ENCODE measurements at regions not wholly inside any gene's neighbourhood (a gene's known extent, or its start where the extent isn't known, plus 50 kb on each side); places are given as distances from the start of the nearest gene placed in this dataset.

- H3K4me3 ChIP-seq (ENCODE audit: low read length): no peak overlapping the region
- no peak for DNase-seq (ENCODE audit: low read depth, low spot score)
Measured at GRCh38 chr9:129252937-129253802, 75.1 kb upstream of the IER5L start.

GRCh38 chr9:129250786-129251185, 72.7 kb upstream of the IER5L start:
- no peak for DNase-seq (ENCODE audit: low read depth, low spot score)
- no peak overlapping the region for H3K4me3 ChIP-seq (ENCODE audit: low read length)

- no peak overlapping the region for H3K4me3 ChIP-seq (ENCODE audit: low read length)
- DNase-seq (ENCODE audit: low read depth, low spot score): no peak
Measured at GRCh38 chr9:129247285-129248153, 69.5 kb upstream of the IER5L start.

- no peak for DNase-seq (ENCODE audit: low read depth, low spot score)
- H3K4me3 ChIP-seq (ENCODE audit: low read length): no peak overlapping the region
Measured at GRCh38 chr9:129245276-129245675, 67.2 kb upstream of the IER5L start.

- H3K4me3 ChIP-seq (ENCODE audit: low read length): no peak overlapping the region
- DNase-seq (ENCODE audit: low read depth, low spot score): no peak
Measured at GRCh38 chr9:129242971-129243561, 65.0 kb upstream of the IER5L start.

DNA sequence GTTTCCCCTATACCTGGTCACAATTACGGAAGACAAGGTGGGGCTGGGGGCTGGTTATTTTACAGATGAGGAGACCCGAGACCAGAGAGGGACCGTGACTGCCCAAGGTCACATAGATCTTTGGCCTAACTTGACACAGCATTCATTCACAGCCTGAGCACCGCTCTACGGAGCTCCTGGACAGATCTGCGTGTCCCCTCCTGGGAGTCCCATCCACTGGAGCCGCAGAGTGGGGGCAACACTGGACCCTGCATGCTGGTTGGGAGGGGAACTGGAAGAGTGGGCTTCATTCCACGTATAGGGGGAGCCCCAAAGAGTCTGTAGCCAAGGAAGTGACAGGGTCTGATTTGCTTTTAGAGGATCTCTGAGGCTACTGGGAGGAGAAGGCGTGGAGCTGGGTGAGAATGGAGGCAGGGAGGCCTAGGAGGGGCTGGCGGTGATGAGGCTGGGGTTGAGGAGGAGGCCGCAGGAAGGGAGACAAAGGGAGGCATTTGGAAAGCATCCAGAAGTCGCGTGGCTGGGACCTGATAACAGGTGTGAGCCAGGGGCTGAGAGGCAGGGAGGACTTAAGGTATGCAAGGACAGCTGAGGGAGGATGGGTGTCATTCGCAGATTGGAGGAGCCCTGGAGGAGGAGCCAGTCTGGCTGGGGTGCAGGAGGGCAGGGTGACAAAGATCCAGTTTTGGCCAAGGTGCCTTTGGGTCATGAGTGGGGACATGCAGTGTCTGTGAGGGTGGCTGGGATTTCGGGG, 64.3 kb upstream of the IER5L start:
- H3K4me3 ChIP-seq (ENCODE audit: low read length): no peak overlapping the region
- DNase-seq (ENCODE audit: low read depth, low spot score): no peak

DNA sequence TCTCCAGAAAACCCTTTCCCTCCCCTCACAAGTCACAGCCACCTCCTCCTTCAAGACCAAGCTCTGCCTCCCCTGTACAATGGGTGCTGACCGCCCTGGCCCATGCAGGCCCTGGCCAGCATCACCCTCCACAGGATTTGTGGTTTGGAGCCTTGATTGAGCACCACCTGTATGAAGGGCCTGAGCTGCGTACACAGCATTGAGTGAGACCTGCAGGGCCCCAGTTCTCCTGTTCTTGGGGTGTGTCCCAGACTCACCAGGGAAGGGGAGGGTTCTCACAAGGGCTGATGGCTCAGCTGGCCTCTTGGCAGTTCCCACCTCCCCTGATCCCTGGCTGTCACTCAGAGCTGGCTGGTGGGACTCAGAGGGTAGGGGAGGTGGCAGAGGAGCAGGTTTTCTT, 63.7 kb upstream of the IER5L start:
- DNase-seq (ENCODE audit: low read depth, low spot score): no peak
- H3K4me3 ChIP-seq (ENCODE audit: low read length): no peak overlapping the region

GRCh38 chr9:129240581-129241211, 62.6 kb upstream of the IER5L start:
- no peak for DNase-seq (ENCODE audit: low read depth, low spot score)
- no peak overlapping the region for H3K4me3 ChIP-seq (ENCODE audit: low read length)

DNA sequence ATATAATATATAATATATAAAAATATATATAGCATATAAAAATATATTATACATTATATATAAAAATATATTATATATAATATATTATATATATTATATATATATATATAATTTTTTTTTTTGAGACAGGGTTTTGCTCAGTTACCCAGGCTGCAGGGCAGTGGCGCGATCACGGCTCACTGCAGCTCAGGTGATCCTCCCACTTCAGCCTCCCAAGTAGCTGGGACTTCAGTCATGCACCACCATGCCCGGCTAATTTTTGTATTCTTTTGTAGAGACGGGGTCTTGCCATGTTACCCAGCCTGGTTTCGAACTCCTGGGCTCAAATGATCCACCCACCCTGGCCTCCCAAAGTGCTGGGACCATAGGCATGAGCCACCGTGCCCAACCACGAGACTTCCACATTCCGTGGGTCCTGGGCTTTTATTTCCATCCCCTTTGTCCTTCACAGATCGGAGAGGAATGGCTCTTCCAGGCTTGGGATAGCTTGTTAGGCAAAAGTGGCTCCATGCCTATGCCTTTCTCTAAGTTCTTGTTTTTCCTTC, 62.0 kb upstream of the IER5L start:
- H3K4me3 ChIP-seq (ENCODE audit: low read length): no peak overlapping the region
- no peak for DNase-seq (ENCODE audit: low read depth, low spot score)

- H3K4me3 ChIP-seq (ENCODE audit: low read length): no peak overlapping the region
Measured at GRCh38 chr9:129237803-129238202, 59.7 kb upstream of the IER5L start.

DNA sequence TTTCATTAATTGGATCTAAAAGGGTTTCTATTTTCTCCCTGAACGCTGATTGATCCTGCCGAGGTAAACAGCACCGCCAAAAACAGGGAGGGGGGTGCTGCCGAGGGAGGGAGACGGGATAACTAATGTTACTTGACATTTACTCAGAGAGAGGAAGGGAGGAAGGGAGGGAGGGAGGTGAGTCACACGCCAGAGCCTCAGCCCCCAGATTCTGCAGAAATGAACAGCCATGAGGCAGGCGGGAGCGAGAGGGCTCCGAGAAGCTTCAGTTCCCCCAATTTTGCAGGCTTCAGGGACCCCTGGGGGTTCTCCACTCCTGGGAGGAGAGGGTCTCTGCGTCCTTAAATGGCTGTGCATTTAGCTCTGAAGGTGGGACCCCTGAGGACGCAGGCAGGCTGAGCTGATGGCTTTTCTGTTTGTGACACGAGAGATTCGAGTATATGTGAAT, 59.1 kb upstream of the IER5L start:
- no peak overlapping the region for H3K4me3 ChIP-seq (ENCODE audit: low read length)
- no peak for DNase-seq (ENCODE audit: low read depth, low spot score)

More at GRCh38 chr9:129237803-129238202, 59.7 kb upstream of the IER5L start:
- no peak for DNase-seq (ENCODE audit: low read depth, low spot score)

- no peak for DNase-seq (ENCODE audit: low read depth, low spot score)
- no peak overlapping the region for H3K4me3 ChIP-seq (ENCODE audit: low read length)
Measured at GRCh38 chr9:129236441-129237145, 58.5 kb upstream of the IER5L start.

DNA sequence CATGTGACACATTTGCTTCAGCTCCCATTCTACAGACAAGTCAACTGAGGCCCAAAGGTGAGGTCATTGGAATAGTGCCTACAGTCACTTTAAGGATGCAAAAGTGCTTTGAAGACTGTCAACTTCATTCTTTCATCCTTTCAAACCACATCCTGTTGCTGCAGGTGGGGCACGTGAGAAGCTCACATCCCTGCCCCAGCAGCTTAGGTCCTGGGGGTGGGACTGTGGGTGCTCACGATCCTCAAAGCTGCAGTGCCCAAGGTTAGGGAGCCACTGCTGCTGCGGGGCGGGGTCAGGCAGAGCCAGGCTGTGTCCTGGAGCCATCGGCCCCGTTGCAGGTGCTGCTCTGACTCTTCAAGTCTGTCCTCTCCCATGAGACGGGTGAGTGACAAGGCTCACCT, 57.9 kb upstream of the IER5L start:
- no peak overlapping the region for H3K4me3 ChIP-seq (ENCODE audit: low read length)
- peak; percentile 94 for DNase-seq (ENCODE audit: low read depth, low spot score)

- DNase-seq (ENCODE audit: low read depth, low spot score): no peak
- H3K4me3 ChIP-seq (ENCODE audit: low read length): no peak overlapping the region
Measured at GRCh38 chr9:129235041-129235930, 57.2 kb upstream of the IER5L start.

DNA sequence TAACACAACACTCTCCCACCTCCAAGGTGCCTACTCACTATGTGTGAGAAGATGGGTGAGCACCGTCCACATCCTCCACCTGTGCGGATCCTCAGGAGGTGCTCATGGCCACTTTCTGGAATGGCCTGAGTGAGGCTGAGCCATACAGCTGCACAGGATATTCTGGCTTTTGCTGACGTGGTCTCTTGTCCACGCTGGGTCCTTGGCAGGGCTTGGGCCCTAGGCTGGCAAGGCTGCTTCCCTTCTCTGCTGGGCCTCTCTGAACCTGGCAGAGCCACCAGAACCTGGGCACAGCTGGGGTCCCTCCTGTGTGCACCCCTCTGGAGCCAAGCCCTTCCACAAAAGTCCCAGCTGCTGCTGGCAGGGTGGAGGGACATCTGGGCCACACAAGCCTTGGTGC, 56.4 kb upstream of the IER5L start:
- DNase-seq (ENCODE audit: low read depth, low spot score): no peak
- H3K4me3 ChIP-seq (ENCODE audit: low read length): no peak overlapping the region

GRCh38 chr9:129232839-129233591, 55.0 kb upstream of the IER5L start:
- no peak overlapping the region for H3K4me3 ChIP-seq (ENCODE audit: low read length)
- no peak for DNase-seq (ENCODE audit: low read depth, low spot score)

Measured in Jurkat, Clone E6-1 (cell line).